G401 (cell line): ENCODE measurements at regions not wholly inside any gene's neighbourhood (a gene's known extent, or its start where the extent isn't known, plus 50 kb on each side); places are given as distances from the start of the nearest gene placed in this dataset.

Experiments
- DNase-seq: peaks from one replicate; pipeline ENCODE4 v3.0.0-alpha.2; 2015; ENCODE audit warnings: low spot score
- in situ Hi-C: cut with HindIII; loops from 2 replicates; pipeline ENCODE4 v1.10.0; 2016; ENCODE audit warnings: low sequenced_read_pairs, mixed read lengths

- in situ Hi-C loops: no loop called here
- peak; percentile 73 for DNase-seq
Measured at GRCh38 chr18:24559526-24559925, 99.1 kb downstream of the HRH4 start.

DNA sequence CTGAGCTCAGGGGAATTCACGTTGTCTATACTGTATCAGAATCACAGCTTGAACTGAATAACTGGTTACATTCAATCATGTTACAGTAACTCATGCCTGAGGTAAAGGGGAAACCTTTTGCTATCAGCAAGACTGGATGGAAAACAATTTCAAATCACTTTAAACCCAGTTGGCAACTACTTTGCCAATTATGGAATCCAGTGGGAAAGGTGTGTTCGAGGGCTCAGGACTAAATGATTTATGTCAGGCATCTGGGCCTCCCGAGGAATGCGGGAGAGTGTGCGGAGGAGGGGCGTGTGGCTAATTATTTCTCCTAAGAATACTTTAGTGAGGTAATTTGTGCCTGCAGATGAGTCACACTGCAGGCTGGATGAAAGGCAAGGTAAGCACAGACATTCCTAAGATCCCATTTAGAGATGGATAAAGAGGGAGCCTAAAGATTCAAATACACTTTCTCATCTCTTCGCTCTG lies 100.1 kb downstream of the HRH4 start:
- in situ Hi-C loops: no loop called here
- peak; percentile 83 for DNase-seq

DNA sequence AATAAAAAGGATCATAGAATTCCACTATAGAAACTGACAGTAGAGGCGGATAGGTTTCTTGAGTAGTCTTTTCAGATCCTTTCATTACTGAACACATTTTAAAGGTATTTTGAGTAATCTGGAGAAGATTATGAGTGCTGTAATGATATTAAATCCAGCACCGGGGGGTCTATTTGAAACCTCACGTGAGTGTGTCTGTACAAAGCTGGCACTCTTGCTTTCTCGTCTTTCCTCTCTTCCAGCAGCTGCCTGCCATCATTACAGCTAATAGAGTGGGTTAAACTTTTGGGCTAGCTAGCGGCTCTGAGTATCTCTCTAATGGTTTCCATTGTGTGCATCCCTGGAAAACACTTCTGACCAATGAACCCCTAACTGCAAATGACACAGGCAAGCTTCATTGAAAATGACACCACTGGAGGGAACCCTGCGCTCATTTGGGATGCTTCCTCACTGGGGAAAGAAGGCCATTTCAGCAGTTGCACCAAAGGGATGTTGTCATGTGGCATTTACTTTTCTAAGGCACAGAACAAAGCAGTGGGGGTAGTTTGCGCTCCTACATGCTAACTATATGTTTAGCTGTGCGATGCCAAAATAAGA lies 101.0 kb downstream of the HRH4 start:
- DNase-seq: peak; percentile 59
- in situ Hi-C loops: no loop called here

GRCh38 chr18:24567199-24567598 lies 106.8 kb downstream of the HRH4 start:
- DNase-seq: no peak
- in situ Hi-C loops: no loop called here

- DNase-seq: no peak
- in situ Hi-C loops: no loop called here
Measured at GRCh38 chr18:24570716-24571115, 110.3 kb downstream of the HRH4 start.

DNA sequence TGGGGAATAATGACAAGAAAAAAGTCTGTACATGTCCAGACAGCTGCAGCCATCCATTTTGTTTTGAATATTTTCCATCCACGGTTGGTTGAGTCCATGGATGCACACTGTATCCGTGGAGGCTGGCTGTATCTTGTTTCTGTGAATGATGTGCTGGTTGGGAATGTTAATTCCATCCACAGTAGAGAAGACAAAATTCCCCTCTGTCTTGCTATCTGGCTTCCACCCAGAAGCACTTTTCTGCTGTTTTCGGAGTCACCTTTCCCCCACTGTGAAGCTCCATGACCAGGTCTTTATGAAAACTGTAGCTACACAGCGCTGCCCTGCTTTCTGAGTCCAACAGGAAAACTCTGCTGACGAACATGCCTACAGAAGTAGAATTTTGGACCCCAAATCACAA lies 122.3 kb downstream of the HRH4 start:
- in situ Hi-C loops: no loop called here
- DNase-seq: no peak

GRCh38 chr18:24584205-24584604 lies 123.8 kb downstream of the HRH4 start:
- in situ Hi-C loops: no loop called here
- peak; percentile 59 for DNase-seq

DNA sequence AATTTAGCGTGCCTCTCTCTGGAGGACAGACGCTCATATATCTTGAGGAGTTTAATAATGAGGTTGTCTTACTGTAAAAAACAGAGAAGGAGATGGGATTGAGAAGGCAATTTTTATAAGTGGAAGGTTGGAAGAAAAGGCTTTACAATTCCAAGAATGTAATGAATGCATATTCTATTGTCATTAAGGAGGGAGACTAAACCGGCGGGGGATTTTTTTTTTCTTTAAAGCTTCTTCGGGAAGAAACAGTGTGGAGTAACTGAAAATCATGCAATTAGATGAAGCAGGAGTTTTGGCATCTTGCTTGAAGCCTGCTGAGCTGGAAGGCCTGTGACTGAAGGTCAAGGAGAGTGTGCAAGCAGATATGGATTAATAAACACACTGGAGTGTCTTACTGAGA lies 124.4 kb downstream of the HRH4 start:
- in situ Hi-C loops: loop anchor here (5.0 kb wide), 1 partner anchor 77 kb away; no protein-coding TSS in a partner anchor

GRCh38 chr18:24585996-24586566 lies 125.6 kb downstream of the HRH4 start:
- in situ Hi-C loops: loop anchor here (5.0 kb wide), 1 partner anchor 76 kb away; no protein-coding TSS in a partner anchor
- no peak for DNase-seq

More for the DNA sequence above, 124.4 kb downstream of the HRH4 start:
- DNase-seq: peak; percentile 63

DNA sequence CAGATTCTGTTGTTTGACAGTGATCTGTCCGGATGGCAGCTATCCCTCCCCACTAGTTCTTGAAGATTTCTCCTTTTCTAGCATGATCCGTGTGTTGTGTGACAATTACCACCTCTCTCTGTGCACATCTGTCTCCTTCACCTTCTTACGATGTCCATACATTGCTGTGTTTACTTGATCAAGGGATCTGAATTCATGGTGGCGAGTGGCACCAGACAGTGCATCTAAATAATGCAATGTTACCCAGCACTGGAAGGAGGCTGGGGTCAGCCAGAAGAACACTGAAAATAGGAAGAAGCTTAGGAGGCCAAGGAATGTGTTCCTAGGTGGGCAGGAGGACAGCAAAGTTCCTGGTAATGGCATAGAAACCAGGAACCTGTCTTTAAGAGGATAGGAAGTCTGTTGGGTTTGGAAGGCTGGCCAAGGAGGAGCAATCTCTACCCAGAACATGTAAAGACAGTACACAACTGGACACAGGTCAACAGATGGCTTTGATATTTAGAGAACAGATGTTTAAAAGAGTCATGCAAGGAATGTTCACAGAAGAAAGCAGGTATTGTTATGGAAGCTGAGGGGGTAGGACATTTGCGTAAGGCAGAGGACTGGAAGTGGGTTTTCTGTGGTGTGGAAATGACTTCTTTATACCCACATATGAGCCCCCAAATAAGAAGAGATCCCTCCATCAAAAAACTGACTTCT lies 126.4 kb downstream of the HRH4 start:
- in situ Hi-C loops: loop anchor here (5.0 kb wide), 1 partner anchor 75 kb away; no protein-coding TSS in a partner anchor
- no peak for DNase-seq

DNA sequence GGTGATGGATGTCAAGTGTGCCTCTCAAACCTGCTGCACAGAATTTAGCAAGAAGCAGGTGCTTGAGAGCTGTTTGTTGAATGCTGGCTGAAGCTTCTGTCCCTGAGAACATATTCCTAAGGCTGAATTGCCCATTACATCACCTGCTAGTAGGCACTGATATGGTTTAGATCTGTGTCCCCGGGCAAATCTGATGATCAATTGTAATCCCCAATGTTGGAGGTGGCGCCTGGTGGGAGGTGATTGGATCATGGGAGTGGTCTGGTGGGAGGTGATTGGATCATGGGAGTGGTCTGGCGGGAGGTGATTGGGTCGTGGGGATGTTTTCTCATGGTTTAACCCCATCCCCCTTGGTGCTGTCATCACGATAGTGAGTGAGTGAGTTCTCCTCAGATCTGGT lies 128.0 kb downstream of the HRH4 start:
- DNase-seq: no peak
- in situ Hi-C loops: loop anchor here (5.0 kb wide), 1 partner anchor 74 kb away; no protein-coding TSS in a partner anchor

GRCh38 chr18:24590946-24591345 lies 130.5 kb downstream of the HRH4 start:
- no peak for DNase-seq
- in situ Hi-C loops: no loop called here

DNA sequence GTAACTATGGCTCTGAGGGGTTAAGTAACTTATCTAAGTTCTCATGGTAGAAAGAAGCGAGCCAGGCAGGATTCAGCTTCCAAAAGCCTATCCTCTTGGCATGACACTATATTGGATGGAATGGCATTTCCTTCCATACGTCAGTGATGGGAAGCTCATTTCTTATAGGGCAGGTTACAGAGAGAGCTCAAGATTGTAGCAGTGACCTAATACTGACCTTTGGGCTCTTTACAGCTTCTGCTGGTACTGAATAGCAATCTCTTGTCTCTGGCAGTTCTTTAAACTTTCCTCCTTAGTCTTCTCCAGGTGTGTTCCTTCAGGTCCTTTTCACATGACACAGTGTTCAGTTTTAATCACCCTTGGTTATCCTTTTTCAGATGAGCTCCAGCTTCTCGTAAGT lies 133.0 kb downstream of the HRH4 start:
- in situ Hi-C loops: no loop called here
- no peak for DNase-seq

- in situ Hi-C loops: no loop called here
- DNase-seq: no peak
Measured at GRCh38 chr18:24593886-24594285, 133.4 kb downstream of the HRH4 start.

DNA sequence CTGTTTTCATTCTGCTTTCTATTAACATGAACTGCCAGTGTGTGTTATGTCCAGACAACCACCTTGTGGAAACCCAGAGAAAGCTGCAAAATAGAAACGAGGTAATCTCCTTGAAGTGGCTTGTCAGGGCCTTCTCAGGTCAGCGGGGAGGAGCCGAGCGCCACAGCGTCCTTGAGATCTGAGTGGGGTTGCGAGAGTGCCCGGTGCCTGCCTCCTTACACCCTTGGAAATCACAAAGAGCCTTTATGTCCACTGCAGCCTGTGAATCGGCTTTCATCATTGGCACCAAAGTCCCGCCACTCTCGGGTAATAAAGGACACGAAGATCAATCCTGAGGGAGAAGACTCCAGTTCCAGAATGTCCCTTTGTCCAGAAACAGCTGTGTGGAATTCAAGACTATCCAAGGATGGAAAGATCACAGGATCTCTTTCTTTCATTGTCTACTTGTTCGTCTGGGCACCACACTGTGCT lies 135.2 kb downstream of the HRH4 start:
- in situ Hi-C loops: no loop called here
- DNase-seq: no peak

DNA sequence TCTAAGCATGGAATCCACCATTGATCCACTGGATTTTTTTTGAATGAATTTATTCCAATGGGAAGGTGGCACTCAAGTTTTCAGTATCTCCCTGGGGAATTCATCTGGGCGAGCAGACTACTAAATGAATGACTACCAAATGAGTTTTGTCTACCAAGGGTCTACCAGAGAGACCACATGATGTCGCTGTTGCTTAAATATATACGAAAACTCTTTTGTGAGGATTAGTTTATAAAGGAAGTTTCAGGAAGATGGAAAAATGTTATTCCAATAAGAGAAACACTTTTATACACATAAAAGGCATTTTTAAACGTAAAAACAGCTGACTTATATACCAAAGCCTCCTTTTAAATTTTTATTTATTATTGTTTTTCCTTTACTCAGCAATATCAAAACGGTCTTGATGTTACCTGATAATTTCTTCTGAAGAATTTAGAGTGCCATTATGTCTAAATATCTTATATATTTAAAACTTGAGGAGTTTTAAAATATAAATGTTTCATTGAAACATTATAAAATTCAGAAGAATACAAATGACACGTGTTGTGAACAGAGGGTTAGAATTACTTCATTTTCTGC lies 139.7 kb downstream of the HRH4 start:
- in situ Hi-C loops: no loop called here
- DNase-seq: peak; percentile 92

DNA sequence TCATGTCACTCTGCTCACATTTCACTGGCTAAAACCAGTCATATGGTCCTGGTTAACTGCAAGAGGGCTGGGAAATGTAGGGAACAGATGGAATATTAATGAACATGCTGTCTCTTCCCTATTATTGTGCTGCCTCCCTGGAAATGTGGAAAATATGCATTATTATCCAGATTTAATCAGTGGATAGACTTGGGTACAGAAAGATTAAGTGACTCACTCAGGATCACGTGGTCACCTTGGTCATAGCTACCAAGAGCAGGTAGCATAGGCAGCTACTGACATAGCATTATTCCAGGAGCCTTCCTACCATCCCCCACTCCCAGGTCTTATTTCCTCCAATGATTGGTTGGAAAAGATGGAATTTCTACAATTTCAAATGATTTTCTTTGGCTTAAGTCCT lies 141.1 kb downstream of the HRH4 start:
- in situ Hi-C loops: no loop called here
- peak; percentile 75 for DNase-seq

DNA sequence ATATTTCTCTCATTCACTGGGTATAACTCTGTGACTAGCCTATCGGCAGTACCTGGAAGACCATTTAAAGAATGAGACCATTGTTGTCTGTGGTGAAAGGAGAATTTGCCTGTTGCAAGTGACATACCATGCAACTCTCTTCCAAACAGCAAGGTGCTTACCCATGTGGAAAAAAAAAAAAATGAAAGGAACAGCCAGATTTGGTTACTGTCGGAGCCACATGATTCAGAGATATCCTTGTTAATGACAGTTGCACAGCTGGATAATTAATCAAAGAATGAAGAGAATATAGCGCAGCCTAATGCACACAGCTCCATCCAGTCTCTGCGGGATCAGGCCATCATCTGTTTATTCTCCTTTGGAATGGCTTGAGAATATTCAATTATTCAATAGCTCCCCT lies 141.8 kb downstream of the HRH4 start:
- DNase-seq: peak; percentile 51
- in situ Hi-C loops: no loop called here

DNA sequence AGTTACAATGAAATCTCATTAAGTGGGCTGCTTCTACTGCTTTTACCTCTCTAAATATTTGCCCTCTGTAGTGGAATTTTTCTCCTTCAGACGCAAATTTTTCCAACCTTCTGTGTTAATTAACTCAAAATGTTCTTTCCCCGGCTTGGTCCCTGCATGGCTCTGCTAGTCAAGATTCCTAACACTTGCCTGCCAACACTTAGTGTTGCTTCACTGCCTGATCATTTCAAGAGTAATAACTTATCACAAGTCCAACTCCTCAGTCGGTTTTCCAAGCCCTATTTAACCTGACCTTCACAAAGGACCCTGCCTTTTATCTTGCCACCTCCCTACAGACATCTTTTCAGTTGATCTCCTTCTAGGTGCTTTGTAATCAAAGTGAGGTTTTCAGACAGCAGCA lies 142.7 kb downstream of the HRH4 start:
- DNase-seq: peak; percentile 45
- in situ Hi-C loops: no loop called here

DNA sequence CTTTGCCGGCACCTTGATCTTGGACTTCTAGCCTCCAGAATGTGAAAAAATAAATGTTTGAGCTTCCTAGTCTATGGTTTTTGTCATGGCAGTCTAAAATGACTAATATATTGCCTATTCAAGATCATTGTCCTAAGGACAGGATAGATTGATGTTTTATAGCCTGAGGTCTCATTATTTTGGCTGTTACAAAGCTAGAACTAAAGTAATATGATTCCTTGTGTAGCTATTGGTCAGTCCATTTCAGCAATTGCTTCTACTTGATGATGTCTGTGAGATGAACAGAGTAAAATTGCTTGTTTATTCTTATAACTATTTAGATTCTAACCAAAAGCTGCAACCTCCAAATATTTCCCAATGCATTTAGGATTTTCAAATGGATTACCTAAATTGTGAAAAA lies 145.0 kb downstream of the HRH4 start:
- in situ Hi-C loops: no loop called here
- no peak for DNase-seq
